OCI-LY1 (cell line): ENCODE measurements at regions not wholly inside any gene's neighbourhood (a gene's known extent, or its start where the extent isn't known, plus 50 kb on each side); places are given as distances from the start of the nearest gene placed in this dataset.

ENCODE experiments used
- H2AFZ ChIP-seq: fragments of 200-600 bp; sonication (generic), shearing (Covaris generic); 2 replicates; pipeline ENCODE4 v1.6.0; 2014; ENCODE audit warnings: antibody characterized with exemption, mild to moderate bottlenecking, low read length
- H3F3A ChIP-seq: fragments of 200-600 bp; sonication (generic), shearing (Covaris generic); 2 replicates; pipeline ENCODE4 v1.6.0; 2014; ENCODE audit warnings: mild to moderate bottlenecking, antibody characterized with exemption, low read length, moderate library complexity; ENCODE audit not compliant: insufficient read depth
- H3K27ac ChIP-seq: fragments of 200-600 bp; sonication (generic); 2 replicates; pipeline ENCODE4 v1.5.1; 2014; ENCODE audit warnings: low read length, mixed run types, mild to moderate bottlenecking, low read depth; ENCODE audit not compliant: poor library complexity, severe bottlenecking
- H3K27me3 ChIP-seq: fragments of 200-600 bp; sonication (generic); 2 replicates; pipeline ENCODE4 v1.6.0; 2014; ENCODE audit warnings: antibody characterized with exemption, mild to moderate bottlenecking, low read length, moderate library complexity; ENCODE audit not compliant: insufficient read depth
- H3K36me3 ChIP-seq: fragments of 200-600 bp; sonication (generic); 2 replicates; pipeline ENCODE4 v1.6.1; 2014; ENCODE audit warnings: mild to moderate bottlenecking, antibody characterized with exemption, low read length, moderate library complexity, mixed read lengths; ENCODE audit not compliant: insufficient read depth
- H3K4me1 ChIP-seq: fragments of 200-600 bp; sonication (generic); 2 replicates; pipeline ENCODE4 v1.5.1; 2014; ENCODE audit warnings: mild to moderate bottlenecking, low read length, moderate library complexity; ENCODE audit not compliant: insufficient read depth, severe bottlenecking
- H3K4me2 ChIP-seq: fragments of 200-600 bp; sonication (generic), shearing (Covaris generic); 2 replicates; pipeline ENCODE4 v1.6.1; 2014; ENCODE audit warnings: low read length
- H3K4me3 ChIP-seq: fragments of 200-600 bp; sonication (generic); 2 replicates; pipeline ENCODE4 v1.5.1; 2014; ENCODE audit warnings: low read length, low read depth, mild to moderate bottlenecking, mixed read lengths; ENCODE audit not compliant: poor library complexity, severe bottlenecking
- H3K79me2 ChIP-seq: fragments of 200-600 bp; shearing (Covaris generic); 2 replicates; pipeline ENCODE4 v1.6.1; 2016; ENCODE audit warnings: mixed run types, low read length, mixed read lengths; ENCODE audit not compliant: insufficient read depth
- H3K9ac ChIP-seq: fragments of 200-600 bp; sonication (generic), shearing (Covaris generic); 2 replicates; pipeline ENCODE4 v1.6.1; 2014; ENCODE audit warnings: mild to moderate bottlenecking, low read length, mixed read lengths
- H3K9me2 ChIP-seq: fragments of 200-600 bp; sonication (generic), shearing (Covaris generic); 2 replicates; pipeline ENCODE4 v1.6.1; 2014; ENCODE audit warnings: low read depth, mild to moderate bottlenecking, low read length, mixed read lengths
- H3K9me3 ChIP-seq: fragments of 200-600 bp; shearing (Covaris generic); 2 replicates; pipeline ENCODE4 v1.6.1; 2014; ENCODE audit warnings: low read length, mixed read lengths
- H4K20me1 ChIP-seq: fragments of 200-600 bp; sonication (generic), shearing (Covaris generic); 2 replicates; pipeline ENCODE4 v1.6.0; 2016; ENCODE audit warnings: mild to moderate bottlenecking, low read length; ENCODE audit not compliant: insufficient read depth
- EZH2 ChIP-seq: fragments of 200-600 bp; sonication (generic), shearing (Covaris generic); IDR thresholded peaks from 2 replicates; pipeline ENCODE4 v1.8.0; 2017; ENCODE audit warnings: borderline replicate concordance, mixed run types, mild to moderate bottlenecking, antibody characterized with exemption, low read length, moderate library complexity, mixed read lengths
- TF ChIP-seq, protein P1 (sequence below): fragments of 200-600 bp; sonication (generic), shearing (Covaris generic); IDR thresholded peaks from 2 replicates; pipeline ENCODE4 v1.5.1; 2017; ENCODE audit warnings: mild to moderate bottlenecking, antibody characterized with exemption, low read length, moderate library complexity, mixed read lengths

DNA sequence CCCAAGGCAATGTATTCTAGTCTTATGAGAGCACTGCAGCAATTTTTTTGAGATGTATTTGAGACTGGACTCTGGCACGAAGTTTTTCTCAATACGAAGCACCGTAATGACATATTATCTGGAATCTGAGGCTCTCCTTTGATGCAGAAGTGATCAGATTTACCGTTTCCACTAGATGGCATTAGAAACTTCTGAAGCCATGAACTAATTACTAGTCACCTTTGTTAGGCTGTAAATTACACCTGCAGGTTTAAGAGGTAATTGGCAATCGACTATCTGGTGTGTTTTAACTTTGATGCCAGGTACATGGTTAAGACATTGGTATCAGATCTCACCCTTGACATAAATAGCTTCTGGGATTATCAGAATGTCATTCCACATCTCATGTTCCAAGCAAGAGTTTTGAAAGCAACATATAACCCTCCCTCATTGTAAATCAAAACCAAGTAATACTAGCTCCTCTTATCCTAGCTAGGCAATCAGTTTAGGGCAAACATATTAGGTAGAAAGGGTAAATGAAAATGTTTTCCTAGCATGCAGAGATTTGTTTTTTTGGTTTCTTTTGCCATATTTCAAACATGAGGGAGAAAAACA lies 254.6 kb upstream of the SPRED2 start:
- no peak overlapping the region for H3K4me2 ChIP-seq

DNA sequence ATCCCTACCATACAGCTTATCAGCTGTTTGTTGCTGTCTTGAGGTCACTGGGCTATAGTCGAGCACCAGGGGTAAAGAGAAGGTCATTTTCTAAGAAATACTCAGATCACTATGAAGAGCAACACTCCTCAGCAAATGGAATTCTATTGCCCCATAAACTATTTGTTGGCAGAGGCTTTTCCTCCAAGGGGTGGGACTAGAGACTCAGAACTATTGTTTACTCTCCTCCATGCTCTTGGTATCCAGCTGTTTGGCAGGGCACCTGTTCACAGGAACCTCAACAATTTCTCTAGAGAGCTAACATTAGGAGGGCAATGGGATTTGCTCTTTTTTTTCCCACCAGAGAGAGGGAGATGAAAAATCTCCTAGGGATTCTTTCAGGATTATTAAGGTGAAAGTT lies 249.1 kb upstream of the SPRED2 start:
- Histone ChIP-seq H3K9ac (no peak overlapping the region), H3F3A (no peaks in the 10 kb centered on the region), H3K4me3 (no peak overlapping the region), H3K4me1 (no peaks in the 10 kb centered on the region), H3K4me2 (no peak overlapping the region), H3K27ac (no peak overlapping the region), H3K27me3 (no peaks in the 10 kb centered on the region; the same call in 1 of the 2 replicates), H4K20me1 (no peaks in the 10 kb centered on the region), H3K36me3 (no peaks in the 10 kb centered on the region), H3K9me3 (no peaks in the 10 kb centered on the region), H2AFZ (no peak overlapping the region), H3K79me2 (no peaks in the 10 kb centered on the region), H3K9me2 (no peaks in the 10 kb centered on the region)
- TF ChIP-seq EZH2: no peak
- TF ChIP-seq, protein P1, sequence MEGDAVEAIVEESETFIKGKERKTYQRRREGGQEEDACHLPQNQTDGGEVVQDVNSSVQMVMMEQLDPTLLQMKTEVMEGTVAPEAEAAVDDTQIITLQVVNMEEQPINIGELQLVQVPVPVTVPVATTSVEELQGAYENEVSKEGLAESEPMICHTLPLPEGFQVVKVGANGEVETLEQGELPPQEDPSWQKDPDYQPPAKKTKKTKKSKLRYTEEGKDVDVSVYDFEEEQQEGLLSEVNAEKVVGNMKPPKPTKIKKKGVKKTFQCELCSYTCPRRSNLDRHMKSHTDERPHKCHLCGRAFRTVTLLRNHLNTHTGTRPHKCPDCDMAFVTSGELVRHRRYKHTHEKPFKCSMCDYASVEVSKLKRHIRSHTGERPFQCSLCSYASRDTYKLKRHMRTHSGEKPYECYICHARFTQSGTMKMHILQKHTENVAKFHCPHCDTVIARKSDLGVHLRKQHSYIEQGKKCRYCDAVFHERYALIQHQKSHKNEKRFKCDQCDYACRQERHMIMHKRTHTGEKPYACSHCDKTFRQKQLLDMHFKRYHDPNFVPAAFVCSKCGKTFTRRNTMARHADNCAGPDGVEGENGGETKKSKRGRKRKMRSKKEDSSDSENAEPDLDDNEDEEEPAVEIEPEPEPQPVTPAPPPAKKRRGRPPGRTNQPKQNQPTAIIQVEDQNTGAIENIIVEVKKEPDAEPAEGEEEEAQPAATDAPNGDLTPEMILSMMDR: no peak

More for the DNA sequence above, 254.6 kb upstream of the SPRED2 start:
- Histone ChIP-seq H3K9ac (no peak overlapping the region), H3K36me3 (no peaks in the 10 kb centered on the region), H3F3A (no peaks in the 10 kb centered on the region), H2AFZ (no peak overlapping the region), H3K4me1 (no peaks in the 10 kb centered on the region), H3K79me2 (no peaks in the 10 kb centered on the region), H3K9me2 (no peaks in the 10 kb centered on the region), H3K9me3 (no peaks in the 10 kb centered on the region), H4K20me1 (no peaks in the 10 kb centered on the region), H3K27me3 (no peaks in the 10 kb centered on the region; the same call in 1 of the 2 replicates), H3K27ac (no peak overlapping the region), H3K4me3 (no peak overlapping the region)
- TF ChIP-seq, protein P1: peak; percentile 15; the same call in 1 of the 2 replicates
- no peak for TF ChIP-seq EZH2

DNA sequence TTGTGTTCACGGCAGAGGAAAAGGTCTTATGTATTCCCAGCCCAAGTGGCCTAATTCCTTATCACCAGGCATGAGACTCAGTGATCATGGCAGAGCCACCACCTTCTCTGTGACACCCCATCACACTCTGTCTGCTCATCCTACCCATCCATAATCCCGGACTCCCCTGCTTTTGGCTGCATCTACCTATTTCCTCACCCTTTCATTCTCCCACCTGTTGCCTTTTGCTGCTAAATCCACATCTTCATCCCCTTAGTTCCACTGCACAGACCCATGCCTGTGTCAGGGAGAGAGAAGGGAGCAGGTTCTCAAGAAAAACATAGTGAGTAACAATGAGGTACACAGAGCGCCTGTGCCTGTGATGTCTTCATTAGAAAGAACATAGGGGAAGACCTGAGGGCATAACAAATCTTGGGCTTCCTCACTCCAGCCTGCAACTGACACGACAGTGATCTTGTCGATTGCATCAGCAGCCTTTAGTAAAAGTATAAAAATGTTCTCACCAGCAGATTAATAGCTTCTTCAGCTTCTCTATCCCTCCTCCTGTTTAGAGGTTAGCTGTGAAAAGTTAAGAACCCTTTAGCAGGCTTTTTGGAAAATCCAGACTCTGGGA lies 246.5 kb upstream of the SPRED2 start:
- Histone ChIP-seq H3K9ac (no peak overlapping the region), H3K9me3 (no peaks in the 10 kb centered on the region), H3K79me2 (no peaks in the 10 kb centered on the region), H2AFZ (no peak overlapping the region), H3K36me3 (no peaks in the 10 kb centered on the region), H4K20me1 (no peaks in the 10 kb centered on the region), H3K4me3 (no peak overlapping the region), H3K27me3 (no peaks in the 10 kb centered on the region; the same call in 1 of the 2 replicates), H3K9me2 (no peaks in the 10 kb centered on the region), H3K27ac (no peak overlapping the region), H3K4me2 (no peak overlapping the region), H3K4me1 (no peaks in the 10 kb centered on the region), H3F3A (no peaks in the 10 kb centered on the region)
- no peak for TF ChIP-seq EZH2
- TF ChIP-seq, protein P1: no peak
